Body of pancreas (tissue), 4 donors: ENCODE measurements at regions not wholly inside any gene's neighbourhood (a gene's known extent, or its start where the extent isn't known, plus 50 kb on each side); places are given as distances from the start of the nearest gene placed in this dataset.

Source experiments
- POLR2A ChIP-seq, 3 donors: fragments of 450-650 bp; IDR thresholded peaks; one replicate each; pipeline ENCODE4 v1.6.1; 2016; ENCODE audit warnings: antibody characterized with exemption in 3 of 3, mild to moderate bottlenecking in 2 of 3
- TF ChIP-seq, protein P1 (sequence below), 7 experiments: fragments of 450-650 bp in 4 of 7; fragments of 200-600 bp in 3 of 7; sonication (generic) in 3 of 7; IDR thresholded peaks; one replicate each; pipeline ENCODE4 v1.5.1; 2016 to 2019; ENCODE audit warnings: antibody characterized with exemption in 7 of 7

DNA sequence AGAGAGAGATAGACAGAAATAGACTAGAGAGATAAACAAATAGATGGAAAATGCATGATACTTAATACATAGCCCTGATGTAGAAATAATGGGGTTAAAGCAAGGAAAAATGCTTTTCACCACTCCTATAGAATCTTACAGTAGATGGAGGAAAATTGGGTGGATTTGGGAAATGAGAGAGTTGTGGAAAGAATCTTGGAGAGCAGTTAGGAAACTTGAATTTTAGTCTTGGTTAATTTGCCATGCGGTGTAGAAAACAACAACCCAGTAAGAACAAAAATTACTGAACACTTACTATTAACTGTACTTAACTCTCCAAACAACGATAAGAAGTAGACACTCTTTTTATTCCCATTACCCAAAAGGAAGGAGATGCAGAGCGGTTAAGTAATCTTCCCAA, 329.8 kb downstream of the ZNF608 start:
- no peak for TF ChIP-seq POLR2A (IDR thresholded peaks at IDR 0.05)
- TF ChIP-seq, protein P1, sequence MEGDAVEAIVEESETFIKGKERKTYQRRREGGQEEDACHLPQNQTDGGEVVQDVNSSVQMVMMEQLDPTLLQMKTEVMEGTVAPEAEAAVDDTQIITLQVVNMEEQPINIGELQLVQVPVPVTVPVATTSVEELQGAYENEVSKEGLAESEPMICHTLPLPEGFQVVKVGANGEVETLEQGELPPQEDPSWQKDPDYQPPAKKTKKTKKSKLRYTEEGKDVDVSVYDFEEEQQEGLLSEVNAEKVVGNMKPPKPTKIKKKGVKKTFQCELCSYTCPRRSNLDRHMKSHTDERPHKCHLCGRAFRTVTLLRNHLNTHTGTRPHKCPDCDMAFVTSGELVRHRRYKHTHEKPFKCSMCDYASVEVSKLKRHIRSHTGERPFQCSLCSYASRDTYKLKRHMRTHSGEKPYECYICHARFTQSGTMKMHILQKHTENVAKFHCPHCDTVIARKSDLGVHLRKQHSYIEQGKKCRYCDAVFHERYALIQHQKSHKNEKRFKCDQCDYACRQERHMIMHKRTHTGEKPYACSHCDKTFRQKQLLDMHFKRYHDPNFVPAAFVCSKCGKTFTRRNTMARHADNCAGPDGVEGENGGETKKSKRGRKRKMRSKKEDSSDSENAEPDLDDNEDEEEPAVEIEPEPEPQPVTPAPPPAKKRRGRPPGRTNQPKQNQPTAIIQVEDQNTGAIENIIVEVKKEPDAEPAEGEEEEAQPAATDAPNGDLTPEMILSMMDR (IDR thresholded peaks at IDR 0.05), result no peak
